HepG2 (cell line): ENCODE measurements at regions not wholly inside any gene's neighbourhood (a gene's known extent, or its start where the extent isn't known, plus 50 kb on each side); places are given as distances from the start of the nearest gene placed in this dataset.

Experiments
- ATAC-seq: fragments of 200-7000 bp; cut with Tn5 transposase; 3 replicates; pipeline ENCODE4 v1.9.1; 2020; ENCODE audit warnings: mild to moderate bottlenecking, moderate library complexity
- BruUV-seq: library from RNA; stranded (reverse); fragments of 400-500 nt; replicated peaks from 2 replicates; lab custom pipeline; 2021; lab: Mats Ljungman, UMichigan
- CTCF ChIA-PET: fragments of 300-600 bp; formaldehyde crosslinking; extraction: SDS; loops from one replicate; lab custom pipeline; 2021; ENCODE audit warnings: low total read pairs, inconsistent platforms, low intra/inter-chr PET ratio; lab: Yijun Ruan, JAX
- POLR2A ChIA-PET: fragments of 350-600 bp; sonication (Branson Sonifier 250); formaldehyde crosslinking; loops from one replicate; lab custom pipeline; 2020; ENCODE audit warnings: antibody characterized with exemption, inconsistent platforms; lab: Yijun Ruan, JAX
- DNase-seq: peaks from one replicate; pipeline ENCODE4 v3.0.0-alpha.2; 2015; ENCODE audit warnings: low spot score
- FAIRE-seq: peaks from 3 replicates; lab custom pipeline; 2011; peaks lifted over from hg19 to GRCh38; lab: Jason Lieb, UNC
- H2AFZ ChIP-seq: one replicate; pipeline ENCODE4 v1.6.1; 2011; ENCODE audit warnings: low read length, inconsistent platforms
- H3K27ac ChIP-seq: fragments of 300-600 bp; 3 replicates; pipeline ENCODE4 v1.8.0; 2011; ENCODE audit warnings: mixed run types, mild to moderate bottlenecking, mixed read lengths, low read length, inconsistent platforms; ENCODE audit not compliant: insufficient read depth; ENCODE audit errors: extremely low read length
- H3K27me3 ChIP-seq, 2 experiments: fragments of 200-600 bp in 1 of 2; 2 replicates in 1 of 2; 3 replicates in 1 of 2; pipeline versions ENCODE4 v1.6.0 to v1.8.0; 2011; ENCODE audit warnings: low read length in 2 of 2, mild to moderate bottlenecking in 2 of 2, moderate library complexity in 2 of 2, inconsistent platforms in 1 of 2; ENCODE audit not compliant: insufficient read depth in 2 of 2, control insufficient read depth in 1 of 2
- H3K36me3 ChIP-seq, 2 experiments: fragments of 200-600 bp in 1 of 2; replicated peaks in 1 of 2; 2 replicates in 1 of 2; 3 replicates in 1 of 2; pipeline versions ENCODE4 v1.5.1 to v1.8.0; 2011; ENCODE audit warnings: low read length in 2 of 2, inconsistent platforms in 1 of 2; ENCODE audit not compliant: insufficient read depth in 2 of 2, control insufficient read depth in 1 of 2
- H3K4me1 ChIP-seq: 2 replicates; pipeline ENCODE4 v1.5.1; 2012; ENCODE audit warnings: low read length, inconsistent platforms; ENCODE audit not compliant: insufficient read depth
- H3K4me2 ChIP-seq: 2 replicates; pipeline ENCODE4 v1.6.0; 2011; ENCODE audit warnings: low read depth, low read length, inconsistent platforms
- H3K4me3 ChIP-seq, 3 experiments: fragments of 200-600 bp in 1 of 3; sonication (generic), shearing (Covaris generic) in 1 of 3; replicated peaks in 1 of 3; 2 replicates each; pipeline ENCODE4 v1.5.1; 2011 to 2016; ENCODE audit warnings: low read length in 3 of 3, inconsistent platforms in 2 of 3, low read depth in 2 of 3, mild to moderate bottlenecking in 2 of 3, control low read depth in 1 of 3, mixed read lengths in 1 of 3; ENCODE audit not compliant: insufficient read depth in 1 of 3
- H3K79me2 ChIP-seq: one replicate; pipeline ENCODE4 v1.6.1; 2011; ENCODE audit warnings: low read length, inconsistent platforms; ENCODE audit not compliant: insufficient read depth
- H3K9ac ChIP-seq: 2 replicates; pipeline ENCODE4 v1.6.0; 2011; ENCODE audit warnings: mild to moderate bottlenecking, low read depth, low read length, inconsistent platforms; ENCODE audit not compliant: insufficient read depth
- H3K9me3 ChIP-seq: 2 replicates; pipeline ENCODE4 v1.5.1; 2012; ENCODE audit warnings: mild to moderate bottlenecking, low read length
- H4K20me1 ChIP-seq: 2 replicates; pipeline ENCODE4 v1.6.0; 2011; ENCODE audit warnings: inconsistent platforms, mild to moderate bottlenecking, low read length, moderate library complexity; ENCODE audit not compliant: insufficient read depth
- EZH2 ChIP-seq: conservative IDR thresholded peaks from 2 replicates; pipeline ENCODE4 v1.6.1; 2012; ENCODE audit warnings: mild to moderate bottlenecking, low read depth, low read length, moderate library complexity
- HOMEZ ChIP-seq: IDR thresholded peaks from 2 replicates; pipeline ENCODE4 v1.6.1; 2016; ENCODE audit warnings: low read depth
- MXD4 ChIP-seq: IDR thresholded peaks from 2 replicates; pipeline ENCODE4 v1.6.1; 2016; ENCODE audit warnings: mild to moderate bottlenecking, missing biosample characterization, missing genetic modification reagents
- NAIF1 ChIP-seq: sonication (generic); formaldehyde crosslinking; IDR thresholded peaks from 2 replicates; pipeline ENCODE4 v1.5.0; 2020; ENCODE audit warnings: mild to moderate bottlenecking, missing genetic modification reagents, borderline replicate concordance
- SIX4 ChIP-seq: sonication (generic); formaldehyde crosslinking; IDR thresholded peaks from 2 replicates; pipeline ENCODE4 v1.4.0; 2020; ENCODE audit warnings: missing genetic modification reagents
- TSC22D2 ChIP-seq: sonication (generic); formaldehyde crosslinking; IDR thresholded peaks from 2 replicates; pipeline ENCODE4 v1.5.1; 2020; ENCODE audit warnings: missing genetic modification reagents, mild to moderate bottlenecking, borderline replicate concordance
- ZFP90 ChIP-seq: sonication (generic); formaldehyde crosslinking; IDR thresholded peaks from 2 replicates; pipeline ENCODE4 v1.8.0; 2022; ENCODE audit warnings: missing genetic modification reagents, mild to moderate bottlenecking, inconsistent platforms, borderline replicate concordance
- ZNF317 ChIP-seq: sonication (generic); formaldehyde crosslinking; IDR thresholded peaks from 2 replicates; pipeline ENCODE4 v1.5.0; 2020; ENCODE audit warnings: mild to moderate bottlenecking, missing genetic modification reagents
- ZNF460 ChIP-seq: sonication (generic); formaldehyde crosslinking; IDR thresholded peaks from 2 replicates; pipeline ENCODE4 v1.5.1; 2020; ENCODE audit warnings: missing genetic modification reagents, mild to moderate bottlenecking, borderline replicate concordance
- ZNF674 ChIP-seq: sonication (generic); formaldehyde crosslinking; IDR thresholded peaks from 2 replicates; pipeline ENCODE4 v1.5.0; 2020; ENCODE audit warnings: low read depth, mild to moderate bottlenecking, missing genetic modification reagents
- ZNF780A ChIP-seq: sonication (generic); formaldehyde crosslinking; IDR thresholded peaks from 2 replicates; pipeline ENCODE4 v1.8.0; 2022; ENCODE audit warnings: mild to moderate bottlenecking, missing genetic modification reagents, moderate library complexity
- ZNF879 ChIP-seq: sonication (generic); formaldehyde crosslinking; IDR thresholded peaks from 2 replicates; pipeline ENCODE4 v1.8.1; 2023; ENCODE audit warnings: missing genetic modification reagents
- ZSCAN12 ChIP-seq: sonication (generic); formaldehyde crosslinking; IDR thresholded peaks from 2 replicates; pipeline ENCODE4 v1.9.0; 2021; ENCODE audit warnings: mild to moderate bottlenecking, missing genetic modification reagents
- WGBS: methylation state at CpG from one replicate; pipeline ENCODE4 v1.1.6; 2017; ENCODE audit warnings: low lambda C conversion rate; 5-methylcytosine and 5-hydroxymethylcytosine counted together
- in situ Hi-C: cut with HindIII; loops from 2 replicates; pipeline ENCODE4 v1.10.0; 2017; ENCODE audit warnings: low pct_unique_long_range_greater_than_20kb; ENCODE audit not compliant: extremely low pct_ligation_motif_present
- intact Hi-C: fragments of 100-400 bp; cut with micrococcal nuclease; formaldehyde crosslinking; loops from one replicate; pipeline ENCODE4 v1.10.0; 2022; ENCODE audit not compliant: unreplicated experiment
- TF ChIP-seq, protein P1 (sequence below): sonication (generic); formaldehyde crosslinking; IDR thresholded peaks from 2 replicates; pipeline ENCODE4 v1.5.0; 2020; ENCODE audit warnings: mild to moderate bottlenecking, low read depth, missing genetic modification reagents, borderline replicate concordance
- TF ChIP-seq, protein P2 (sequence below): sonication (generic); formaldehyde crosslinking; IDR thresholded peaks from 2 replicates; pipeline ENCODE4 v1.4.0; 2020; ENCODE audit warnings: mild to moderate bottlenecking, missing genetic modification reagents
- TF ChIP-seq, protein P3 (sequence below): sonication (generic); formaldehyde crosslinking; IDR thresholded peaks from 2 replicates; pipeline ENCODE4 v1.5.0; 2020; ENCODE audit warnings: missing genetic modification reagents, mild to moderate bottlenecking, borderline replicate concordance

- TF ChIP-seq, protein P1, sequence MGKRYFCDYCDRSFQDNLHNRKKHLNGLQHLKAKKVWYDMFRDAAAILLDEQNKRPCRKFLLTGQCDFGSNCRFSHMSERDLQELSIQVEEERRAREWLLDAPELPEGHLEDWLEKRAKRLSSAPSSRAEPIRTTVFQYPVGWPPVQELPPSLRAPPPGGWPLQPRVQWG (CRISPR knock-in tag) = no peak
- TF ChIP-seq MXD4 (CRISPR knock-in tag) = no peak
- TF ChIP-seq, protein P2, sequence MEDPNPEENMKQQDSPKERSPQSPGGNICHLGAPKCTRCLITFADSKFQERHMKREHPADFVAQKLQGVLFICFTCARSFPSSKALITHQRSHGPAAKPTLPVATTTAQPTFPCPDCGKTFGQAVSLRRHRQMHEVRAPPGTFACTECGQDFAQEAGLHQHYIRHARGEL = no peak
- TF ChIP-seq TSC22D2 = no peak
- TF ChIP-seq ZNF674 (CRISPR knock-in tag) = no peak
- TF ChIP-seq HOMEZ (CRISPR knock-in tag) = no peak
- no peak for TF ChIP-seq ZNF879
- no peak for TF ChIP-seq ZNF460 (CRISPR knock-in tag)
- TF ChIP-seq, protein P3, sequence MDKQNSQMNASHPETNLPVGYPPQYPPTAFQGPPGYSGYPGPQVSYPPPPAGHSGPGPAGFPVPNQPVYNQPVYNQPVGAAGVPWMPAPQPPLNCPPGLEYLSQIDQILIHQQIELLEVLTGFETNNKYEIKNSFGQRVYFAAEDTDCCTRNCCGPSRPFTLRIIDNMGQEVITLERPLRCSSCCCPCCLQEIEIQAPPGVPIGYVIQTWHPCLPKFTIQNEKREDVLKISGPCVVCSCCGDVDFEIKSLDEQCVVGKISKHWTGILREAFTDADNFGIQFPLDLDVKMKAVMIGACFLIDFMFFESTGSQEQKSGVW (CRISPR knock-in tag) = no peak
- TF ChIP-seq ZNF317 (CRISPR knock-in tag) = no peak
- TF ChIP-seq ZNF780A (CRISPR knock-in tag) = no peak
- no peak for TF ChIP-seq SIX4 (CRISPR knock-in tag)
Observed at GRCh38 chr5:113989913-113990305, 372.0 kb upstream of the KCNN2 start (continued).

- no peak overlapping the region for H2AFZ ChIP-seq
- no peak overlapping the region for H3K4me2 ChIP-seq
- H3K36me3 ChIP-seq = no peaks in the 10 kb centered on the region
- no peak for ATAC-seq
- DNase-seq = no peak
- no peak for FAIRE-seq
- ChIA-PET CTCF (no interaction called here), POLR2A (no interaction called here)
- in situ Hi-C loops = no loop called here
- no peaks in the 10 kb centered on the region for H3K4me1 ChIP-seq
- no peaks in the 10 kb centered on the region for H3K27me3 ChIP-seq
- H3K4me3 ChIP-seq = no peak overlapping the region
- H3K9me3 ChIP-seq = no peaks in the 10 kb centered on the region
- BruUV-seq = no TSS peak
- H4K20me1 ChIP-seq = no peaks in the 10 kb centered on the region
- H3K27ac ChIP-seq = no peak overlapping the region
- intact Hi-C loops = no loop called here
- 0% methylated on average over 1 of the region's 1 CpG for WGBS
- no peak overlapping the region for H3K9ac ChIP-seq
- no peaks in the 10 kb centered on the region for H3K79me2 ChIP-seq
- TF ChIP-seq NAIF1 (CRISPR knock-in tag) = no peak
- no peak for TF ChIP-seq ZSCAN12
- TF ChIP-seq EZH2 = no peak
- no peak for TF ChIP-seq ZFP90 (CRISPR knock-in tag)
Observed at GRCh38 chr5:114001076-114001475, 360.8 kb upstream of the KCNN2 start.
